Left ventricle myocardium inferior (tissue), 1 donor: ENCODE measurements at regions not wholly inside any gene's neighbourhood (a gene's known extent, or its start where the extent isn't known, plus 50 kb on each side); places are given as distances from the start of the nearest gene placed in this dataset.
"Not testable (repeated sequence)": the region's sequence is repeated elsewhere in the genome, so short reads cannot be mapped to it uniquely, and the experiment has no call there.

ENCODE experiments used
- DNase-seq: peaks from one replicate; pipeline ENCODE4 v3.0.0-alpha.2; 2020
- H3K27ac ChIP-seq: fragments of 200-600 bp; replicated peaks from 2 replicates; pipeline ENCODE4 v1.8.0; 2021
- H3K27me3 ChIP-seq: fragments of 200-600 bp; 2 replicates; pipeline ENCODE4 v1.8.0; 2021; ENCODE audit warnings: low read depth
- H3K36me3 ChIP-seq: fragments of 200-600 bp; 2 replicates; pipeline ENCODE4 v1.8.0; 2021
- H3K4me1 ChIP-seq: fragments of 200-600 bp; 2 replicates; pipeline ENCODE4 v1.8.0; 2021
- H3K4me3 ChIP-seq: fragments of 200-600 bp; 2 replicates; pipeline ENCODE4 v1.8.0; 2021; ENCODE audit warnings: mild to moderate bottlenecking, moderate library complexity
- H3K9me3 ChIP-seq: fragments of 200-600 bp; replicated peaks from 2 replicates; pipeline ENCODE4 v1.8.0; 2021
- CTCF ChIP-seq: fragments of 200-600 bp; IDR thresholded peaks from 2 replicates; pipeline ENCODE4 v1.8.0; 2021; ENCODE audit warnings: antibody characterized with exemption, mild to moderate bottlenecking, borderline replicate concordance
- intact Hi-C: fragments of 100-400 bp; cut with micrococcal nuclease; formaldehyde crosslinking; loops from one replicate; pipeline ENCODE4 v1.11.0; 2022
- donor health status: DM: no; HTN: yes; CAD: no; lungs with severe emphysema.

DNA sequence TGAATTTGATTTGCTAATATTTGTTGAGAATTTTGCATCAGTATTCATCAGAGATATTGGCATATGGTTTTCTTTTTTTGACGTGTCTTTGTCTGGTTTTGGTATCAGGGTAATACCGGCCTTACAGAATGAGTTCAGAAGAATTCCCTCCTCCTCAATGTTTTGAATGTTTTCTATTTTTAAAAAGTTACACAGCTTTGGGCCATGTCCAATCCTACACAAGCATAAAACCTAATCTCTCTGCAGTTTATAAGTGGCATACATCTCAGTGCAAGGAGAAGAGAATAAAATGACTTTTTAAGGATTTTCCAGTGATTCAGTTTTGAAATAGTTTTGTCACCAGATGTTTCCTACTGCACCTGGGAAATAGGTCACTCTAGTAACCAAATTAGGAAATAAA is 185.5 kb downstream of the COL12A1 start:
- Histone ChIP-seq H3K27me3 (no peaks in the 10 kb centered on the region), H3K9me3 (peaks cover 40% of the 10 kb centered on the region), H3K36me3 (no peaks in the 10 kb centered on the region), H3K4me1 (no peaks in the 10 kb centered on the region), H3K27ac (no peak overlapping the region), H3K4me3 (no peak overlapping the region)
- no peak for DNase-seq
- intact Hi-C loops: no loop called here
- no peak for TF ChIP-seq CTCF

GRCh38 chr6:75012018-75012417 is 193.8 kb downstream of the COL12A1 start:
- Histone ChIP-seq H3K4me3 (no peak overlapping the region), H3K9me3 (peaks cover 14% of the 10 kb centered on the region), H3K36me3 (no peaks in the 10 kb centered on the region), H3K27ac (no peak overlapping the region), H3K4me1 (no peaks in the 10 kb centered on the region), H3K27me3 (no peaks in the 10 kb centered on the region)
- intact Hi-C loops: no loop called here
- no peak for TF ChIP-seq CTCF
- DNase-seq: no peak

DNA sequence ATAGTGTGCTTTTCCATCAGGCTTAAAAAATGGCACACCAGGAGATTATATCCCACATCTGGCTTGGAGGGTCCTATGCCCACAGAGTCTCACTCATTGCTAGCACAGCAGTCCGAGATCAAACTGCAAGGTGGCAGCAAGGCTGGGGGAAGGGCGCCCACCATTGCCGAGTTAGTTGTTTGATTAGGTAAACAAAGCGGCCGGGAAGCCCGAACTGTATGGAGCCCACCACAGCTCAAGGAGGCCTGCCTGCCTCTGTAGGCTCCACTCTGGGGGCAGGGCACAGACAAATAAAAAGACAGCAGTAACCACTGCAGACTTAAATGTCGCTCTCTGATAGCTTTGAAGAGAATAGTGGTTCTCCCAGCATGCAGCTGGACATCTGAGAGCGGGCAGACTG is 201.9 kb downstream of the COL12A1 start:
- peaks cover 29% of the 10 kb centered on the region for H3K9me3 ChIP-seq
- H3K4me1 ChIP-seq, H3K4me3 ChIP-seq, DNase-seq, intact Hi-C loops, H3K27ac ChIP-seq, H3K27me3 ChIP-seq, H3K36me3 ChIP-seq: not testable (repeated sequence)

GRCh38 chr6:74997646-74998045 is 208.2 kb downstream of the COL12A1 start:
- no peak for DNase-seq
- Histone ChIP-seq H3K4me1 (no peaks in the 10 kb centered on the region), H3K9me3 (peaks cover 9% of the 10 kb centered on the region), H3K36me3 (no peaks in the 10 kb centered on the region), H3K27ac (no peak overlapping the region), H3K27me3 (no peaks in the 10 kb centered on the region), H3K4me3 (no peak overlapping the region)
- no peak for TF ChIP-seq CTCF
- intact Hi-C loops: no loop called here

- TF ChIP-seq CTCF: no peak
- Histone ChIP-seq H3K9me3 (no peaks in the 10 kb centered on the region), H3K4me1 (no peaks in the 10 kb centered on the region), H3K4me3 (no peak overlapping the region), H3K36me3 (no peaks in the 10 kb centered on the region), H3K27me3 (no peaks in the 10 kb centered on the region), H3K27ac (no peak overlapping the region)
- no peak for DNase-seq
- intact Hi-C loops: no loop called here
Measured at GRCh38 chr6:74993136-74993535, 212.7 kb downstream of the COL12A1 start.

DNA sequence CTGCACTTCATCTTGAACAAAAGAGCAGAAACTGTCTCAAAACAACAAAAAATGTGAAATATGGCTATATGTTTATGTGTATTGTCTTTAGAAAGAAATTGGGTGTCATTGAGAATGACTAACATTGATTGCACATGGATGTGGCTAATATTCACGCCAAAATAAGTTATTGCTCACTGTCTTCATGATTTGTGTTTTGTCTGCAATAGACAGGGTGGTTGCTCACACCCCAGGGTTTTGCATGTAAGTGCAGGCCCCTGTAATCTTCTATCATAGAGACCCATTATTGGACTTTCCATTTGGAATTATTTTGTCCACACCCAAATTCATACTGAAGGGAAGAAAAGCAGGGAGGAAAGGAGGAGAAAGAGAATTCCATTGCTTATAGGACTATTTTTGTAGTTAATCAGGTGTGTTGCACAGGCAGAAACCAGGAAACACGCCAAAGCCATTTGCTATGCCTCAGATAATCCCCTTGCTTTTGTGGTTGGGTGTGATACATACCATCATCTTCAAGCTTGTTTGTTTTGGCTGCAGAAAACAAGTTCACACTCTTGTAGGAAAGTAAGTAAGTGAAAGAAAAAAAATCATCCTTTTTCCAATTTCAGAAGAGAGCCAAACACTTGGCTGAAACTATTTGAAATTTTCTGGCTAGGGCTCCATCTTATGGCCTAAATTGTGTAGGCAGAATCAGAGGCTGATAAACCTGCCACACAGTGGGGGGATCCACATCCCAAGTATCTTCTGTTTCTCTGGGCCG is 214.1 kb downstream of the COL12A1 start:
- no peak for DNase-seq
- H3K4me1 ChIP-seq: no peaks in the 10 kb centered on the region
- peaks cover 6% of the 10 kb centered on the region for H3K9me3 ChIP-seq
- intact Hi-C loops: no loop called here
- peak; percentile 14 for TF ChIP-seq CTCF
- H3K27ac ChIP-seq: no peak overlapping the region
- no peaks in the 10 kb centered on the region for H3K36me3 ChIP-seq
- no peak overlapping the region for H3K4me3 ChIP-seq
- H3K27me3 ChIP-seq: no peaks in the 10 kb centered on the region
